ENCODE measurements at regions not wholly inside any gene's neighbourhood (a gene's known extent, or its start where the extent isn't known, plus 50 kb on each side); places are given as distances from the start of the nearest gene placed in this dataset.
"Not testable (repeated sequence)": the region's sequence is repeated elsewhere in the genome, so short reads cannot be mapped to it uniquely, and the experiment has no call there.

DNA sequence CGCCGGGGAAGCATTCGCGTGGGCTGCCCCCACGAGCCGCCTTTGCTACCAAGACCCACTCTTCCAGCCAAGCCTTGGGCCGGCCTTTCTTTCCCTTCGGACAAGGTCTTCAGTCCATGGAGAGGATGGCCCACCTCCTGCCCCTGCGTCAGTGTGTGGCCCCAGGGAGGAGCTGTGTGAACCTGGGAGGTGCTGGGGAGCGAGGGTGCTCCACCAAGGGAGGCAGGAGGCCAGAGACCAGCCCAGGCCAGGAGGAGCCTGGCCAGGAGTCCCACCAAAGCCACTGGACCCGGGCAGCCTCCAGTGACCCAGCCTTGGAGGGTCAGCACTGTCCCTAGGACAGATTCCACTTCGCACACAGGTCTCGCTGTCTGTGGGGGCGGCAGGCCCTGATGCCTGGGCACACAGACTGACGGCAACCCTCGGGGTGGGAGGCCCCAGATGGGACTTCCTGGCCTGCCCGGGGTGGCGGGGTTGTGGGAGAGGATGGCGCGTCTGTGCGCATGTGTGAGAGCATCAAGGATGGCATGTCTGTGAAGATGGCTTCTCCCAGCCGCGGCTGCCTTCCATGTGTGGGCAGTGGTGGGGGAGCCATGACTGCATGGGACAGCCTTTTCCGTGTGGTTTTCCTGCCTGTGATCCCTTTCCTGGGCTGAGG is 113.3 kb upstream of the LPCAT1 start:
- no peak for TF ChIP-seq SNAI2 (CRISPR knock-in tag; IDR thresholded peaks at IDR 0.05)
- TF ChIP-seq ISL1 (CRISPR knock-in tag; IDR thresholded peaks at IDR 0.05), result no peak
- no peak for TF ChIP-seq TOX (CRISPR knock-in tag; IDR thresholded peaks at IDR 0.05; ENCODE audit: borderline replicate concordance)
- no peak for TF ChIP-seq ZFP30 (CRISPR knock-in tag; IDR thresholded peaks at IDR 0.05)
- TF ChIP-seq ZC3H10 (CRISPR knock-in tag; IDR thresholded peaks at IDR 0.05), result no peak
- TF ChIP-seq GLIS3 (CRISPR knock-in tag; IDR thresholded peaks at IDR 0.05), result no peak

GRCh38 chr5:1636208-1636770 is 112.5 kb upstream of the LPCAT1 start:
- ATAC-seq, result not testable (repeated sequence)

More for the DNA sequence above, 113.3 kb upstream of the LPCAT1 start:
- no peak for ATAC-seq

DNA sequence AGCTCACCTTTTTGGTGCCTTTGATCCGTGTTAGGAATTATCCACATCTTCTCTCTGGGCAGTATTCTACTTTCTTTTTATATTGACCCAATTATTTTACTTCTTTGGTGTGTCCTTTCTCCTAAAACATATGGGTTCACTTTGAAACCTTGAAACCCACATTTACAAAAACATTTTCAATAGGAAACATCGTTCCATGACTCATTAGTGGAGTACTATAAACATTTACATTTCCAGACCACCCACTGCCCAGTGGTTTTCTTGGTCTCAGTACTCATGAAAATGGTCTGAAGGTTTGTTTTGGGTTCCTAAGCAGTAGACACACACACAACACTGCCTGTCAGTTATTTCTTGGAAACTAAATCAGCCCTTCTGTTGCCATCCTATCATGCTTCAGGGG is 111.7 kb upstream of the LPCAT1 start:
- ATAC-seq, result not testable (repeated sequence)

- ATAC-seq, result no peak
- no peak for TF ChIP-seq GLIS3 (CRISPR knock-in tag; IDR thresholded peaks at IDR 0.05)
- no peak for TF ChIP-seq ESRRG (CRISPR knock-in tag; IDR thresholded peaks at IDR 0.05)
- no peak for TF ChIP-seq ZNF565 (CRISPR knock-in tag; conservative IDR thresholded peaks at IDR 0.05; ENCODE audit: low read depth)
- no peak for TF ChIP-seq ZC3H10 (CRISPR knock-in tag; IDR thresholded peaks at IDR 0.05)
- TF ChIP-seq ZNF8 (CRISPR knock-in tag; IDR thresholded peaks at IDR 0.05), result no peak
- TF ChIP-seq ISL1 (CRISPR knock-in tag; IDR thresholded peaks at IDR 0.05), result no peak
- no peak for TF ChIP-seq PPARA (CRISPR knock-in tag; IDR thresholded peaks at IDR 0.05; ENCODE audit: borderline replicate concordance)
- no peak for TF ChIP-seq TSHZ2 (CRISPR knock-in tag; IDR thresholded peaks at IDR 0.05)
- TF ChIP-seq TCF4 (CRISPR knock-in tag; IDR thresholded peaks at IDR 0.05; ENCODE audit: borderline replicate concordance), result no peak
- no peak for TF ChIP-seq ZFP30 (CRISPR knock-in tag; IDR thresholded peaks at IDR 0.05)
- TF ChIP-seq RARB (CRISPR knock-in tag; IDR thresholded peaks at IDR 0.05), result no peak
- TF ChIP-seq CSRNP3 (CRISPR knock-in tag; IDR thresholded peaks at IDR 0.05), result no peak
- TF ChIP-seq ZFP3 (CRISPR knock-in tag; IDR thresholded peaks at IDR 0.05), result no peak
- TF ChIP-seq, protein P1, sequence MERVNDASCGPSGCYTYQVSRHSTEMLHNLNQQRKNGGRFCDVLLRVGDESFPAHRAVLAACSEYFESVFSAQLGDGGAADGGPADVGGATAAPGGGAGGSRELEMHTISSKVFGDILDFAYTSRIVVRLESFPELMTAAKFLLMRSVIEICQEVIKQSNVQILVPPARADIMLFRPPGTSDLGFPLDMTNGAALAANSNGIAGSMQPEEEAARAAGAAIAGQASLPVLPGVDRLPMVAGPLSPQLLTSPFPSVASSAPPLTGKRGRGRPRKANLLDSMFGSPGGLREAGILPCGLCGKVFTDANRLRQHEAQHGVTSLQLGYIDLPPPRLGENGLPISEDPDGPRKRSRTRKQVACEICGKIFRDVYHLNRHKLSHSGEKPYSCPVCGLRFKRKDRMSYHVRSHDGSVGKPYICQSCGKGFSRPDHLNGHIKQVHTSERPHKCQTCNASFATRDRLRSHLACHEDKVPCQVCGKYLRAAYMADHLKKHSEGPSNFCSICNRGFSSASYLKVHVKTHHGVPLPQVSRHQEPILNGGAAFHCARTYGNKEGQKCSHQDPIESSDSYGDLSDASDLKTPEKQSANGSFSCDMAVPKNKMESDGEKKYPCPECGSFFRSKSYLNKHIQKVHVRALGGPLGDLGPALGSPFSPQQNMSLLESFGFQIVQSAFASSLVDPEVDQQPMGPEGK (CRISPR knock-in tag; IDR thresholded peaks at IDR 0.05; ENCODE audit: borderline replicate concordance), result no peak
- TF ChIP-seq TOX (CRISPR knock-in tag; IDR thresholded peaks at IDR 0.05; ENCODE audit: borderline replicate concordance), result no peak
- no peak for TF ChIP-seq CREB5 (CRISPR knock-in tag; IDR thresholded peaks at IDR 0.05; ENCODE audit: low read depth)
- no peak for TF ChIP-seq SNAI2 (CRISPR knock-in tag; IDR thresholded peaks at IDR 0.05)
- TF ChIP-seq CSDC2 (CRISPR knock-in tag; IDR thresholded peaks at IDR 0.05), result no peak
Observed at GRCh38 chr5:1634337-1634661, 110.5 kb upstream of the LPCAT1 start.
